Activated naive CD4-positive, alpha-beta T cell treated with anti-CD3 and anti-CD28 coated beads, Interleukin-2, amount 10 ng/mL, durations not matched to agents 7 days and 5 days (primary cell): ENCODE measurements at regions not wholly inside any gene's neighbourhood (a gene's known extent, or its start where the extent isn't known, plus 50 kb on each side); places are given as distances from the start of the nearest gene placed in this dataset.

Source experiments
- CTCF ChIA-PET: fragments of 350-600 bp; sonication (Branson Sonifier 250); formaldehyde crosslinking; loops from one replicate; lab custom pipeline; 2021; ENCODE audit warnings: antibody characterized with exemption; lab: Charles Lee
- DNase-seq: peaks from one replicate; pipeline ENCODE4 v3.0.0-alpha.2; 2020
- H3K27ac Mint-ChIP-seq: one replicate; pipeline ENCODE4 v1.8.0; 2021; ENCODE audit warnings: mild to moderate bottlenecking, moderate library complexity, mixed read lengths
- H3K27me3 Mint-ChIP-seq: one replicate; pipeline ENCODE4 v1.8.0; 2021; ENCODE audit warnings: mild to moderate bottlenecking, mixed read lengths
- H3K36me3 Mint-ChIP-seq: one replicate; pipeline ENCODE4 v1.8.0; 2021; ENCODE audit warnings: mixed read lengths
- H3K4me1 Mint-ChIP-seq: one replicate; pipeline ENCODE4 v1.8.0; 2021; ENCODE audit warnings: mixed read lengths
- H3K4me3 Mint-ChIP-seq: one replicate; pipeline ENCODE4 v1.8.0; 2021; ENCODE audit warnings: mild to moderate bottlenecking, moderate library complexity, mixed read lengths
- H3K9me3 Mint-ChIP-seq: one replicate; pipeline ENCODE4 v1.8.0; 2021; ENCODE audit warnings: mixed read lengths

- Mint-ChIP-seq H3K9me3 (no peaks in the 10 kb centered on the region), H3K27me3 (no peaks in the 10 kb centered on the region), H3K36me3 (no peaks in the 10 kb centered on the region), H3K4me1 (no peaks in the 10 kb centered on the region), H3K27ac (no peak overlapping the region), H3K4me3 (no peak overlapping the region)
- no peak for DNase-seq
- CTCF ChIA-PET = no interaction called here
These were observed 116.2 kb downstream of the NSUN3 start for GRCh38 chr3:94179059-94179458.

- CTCF ChIA-PET = no interaction called here
- H3K36me3 Mint-ChIP-seq = no peaks in the 10 kb centered on the region
- H3K27ac Mint-ChIP-seq = no peak overlapping the region
- no peaks in the 10 kb centered on the region for H3K9me3 Mint-ChIP-seq
- H3K27me3 Mint-ChIP-seq = no peaks in the 10 kb centered on the region
- no peak for DNase-seq
- no peaks in the 10 kb centered on the region for H3K4me1 Mint-ChIP-seq
- no peak overlapping the region for H3K4me3 Mint-ChIP-seq
These were observed 120.7 kb downstream of the NSUN3 start for GRCh38 chr3:94183551-94183950.

- Mint-ChIP-seq H3K4me3 (no peak overlapping the region), H3K36me3 (no peaks in the 10 kb centered on the region), H3K9me3 (no peaks in the 10 kb centered on the region), H3K27ac (no peak overlapping the region), H3K27me3 (no peaks in the 10 kb centered on the region), H3K4me1 (no peaks in the 10 kb centered on the region)
- DNase-seq = no peak
- CTCF ChIA-PET = no interaction called here
These were observed 121.9 kb downstream of the NSUN3 start for GRCh38 chr3:94184781-94185180.

- Mint-ChIP-seq H3K27ac (no peak overlapping the region), H3K4me1 (no peaks in the 10 kb centered on the region), H3K27me3 (no peaks in the 10 kb centered on the region), H3K4me3 (no peak overlapping the region), H3K36me3 (no peaks in the 10 kb centered on the region), H3K9me3 (no peaks in the 10 kb centered on the region)
- no peak for DNase-seq
- CTCF ChIA-PET = no interaction called here
These were observed 122.9 kb downstream of the NSUN3 start for GRCh38 chr3:94185753-94186152.

- no peak overlapping the region for H3K27ac Mint-ChIP-seq
- H3K4me1 Mint-ChIP-seq = no peaks in the 10 kb centered on the region
- no peaks in the 10 kb centered on the region for H3K36me3 Mint-ChIP-seq
- H3K27me3 Mint-ChIP-seq = no peaks in the 10 kb centered on the region
- no peak for DNase-seq
- CTCF ChIA-PET = no interaction called here
- no peaks in the 10 kb centered on the region for H3K9me3 Mint-ChIP-seq
- H3K4me3 Mint-ChIP-seq = no peak overlapping the region
These were observed 124.8 kb downstream of the NSUN3 start for GRCh38 chr3:94187697-94188096.

GRCh38 chr3:94195381-94195780 lies 132.5 kb downstream of the NSUN3 start:
- no peaks in the 10 kb centered on the region for H3K4me1 Mint-ChIP-seq
- CTCF ChIA-PET = interaction anchor here (0.6 kb wide), 1 partner anchor 42 kb away, joined by 4 read pairs; no protein-coding TSS in a partner anchor

GRCh38 chr3:94206291-94206690 lies 143.4 kb downstream of the NSUN3 start:
- H3K9me3 Mint-ChIP-seq = no peaks in the 10 kb centered on the region
- no peak for DNase-seq
- no peak overlapping the region for H3K4me3 Mint-ChIP-seq
- H3K27me3 Mint-ChIP-seq = no peaks in the 10 kb centered on the region
- no peaks in the 10 kb centered on the region for H3K36me3 Mint-ChIP-seq
- H3K27ac Mint-ChIP-seq = no peak overlapping the region
- H3K4me1 Mint-ChIP-seq = no peaks in the 10 kb centered on the region
- CTCF ChIA-PET = no interaction called here

More at GRCh38 chr3:94195381-94195780, 132.5 kb downstream of the NSUN3 start:
- Mint-ChIP-seq H3K4me3 (no peak overlapping the region), H3K27me3 (no peaks in the 10 kb centered on the region), H3K36me3 (no peaks in the 10 kb centered on the region), H3K9me3 (no peaks in the 10 kb centered on the region), H3K27ac (no peak overlapping the region)
- no peak for DNase-seq

- Mint-ChIP-seq H3K36me3 (no peaks in the 10 kb centered on the region), H3K27me3 (no peaks in the 10 kb centered on the region), H3K27ac (no peak overlapping the region), H3K4me1 (no peaks in the 10 kb centered on the region), H3K4me3 (no peak overlapping the region), H3K9me3 (no peaks in the 10 kb centered on the region)
- CTCF ChIA-PET = interaction anchor here (0.5 kb wide), 1 partner anchor 224 kb away, joined by 3 read pairs; no protein-coding TSS in a partner anchor
- no peak for DNase-seq
These were observed 147.4 kb downstream of the NSUN3 start for GRCh38 chr3:94210256-94210655.

- no peaks in the 10 kb centered on the region for H3K36me3 Mint-ChIP-seq
- no peak overlapping the region for H3K4me3 Mint-ChIP-seq
- peaks cover 7% of the 10 kb centered on the region for H3K9me3 Mint-ChIP-seq
- no peak for DNase-seq
- H3K27ac Mint-ChIP-seq = no peak overlapping the region
- CTCF ChIA-PET = no interaction called here
- H3K4me1 Mint-ChIP-seq = no peaks in the 10 kb centered on the region
- no peaks in the 10 kb centered on the region for H3K27me3 Mint-ChIP-seq
These were observed 154.5 kb downstream of the NSUN3 start for GRCh38 chr3:94217406-94217805.

- DNase-seq = no peak
- no peak overlapping the region for H3K4me3 Mint-ChIP-seq
- peaks cover 7% of the 10 kb centered on the region for H3K9me3 Mint-ChIP-seq
- CTCF ChIA-PET = no interaction called here
- no peaks in the 10 kb centered on the region for H3K4me1 Mint-ChIP-seq
- H3K36me3 Mint-ChIP-seq = no peaks in the 10 kb centered on the region
- no peaks in the 10 kb centered on the region for H3K27me3 Mint-ChIP-seq
- H3K27ac Mint-ChIP-seq = no peak overlapping the region
These were observed 157.6 kb downstream of the NSUN3 start for GRCh38 chr3:94220426-94220825.

- no peak for DNase-seq
- CTCF ChIA-PET = interaction anchor here (1.1 kb wide), 1 partner anchor 12 kb away, joined by 3 read pairs; no protein-coding TSS in a partner anchor
- H3K9me3 Mint-ChIP-seq = peaks cover 7% of the 10 kb centered on the region
- no peaks in the 10 kb centered on the region for H3K27me3 Mint-ChIP-seq
- no peaks in the 10 kb centered on the region for H3K36me3 Mint-ChIP-seq
- no peak overlapping the region for H3K4me3 Mint-ChIP-seq
- H3K4me1 Mint-ChIP-seq = no peaks in the 10 kb centered on the region
- no peak overlapping the region for H3K27ac Mint-ChIP-seq
These were observed 159.0 kb downstream of the NSUN3 start for GRCh38 chr3:94221829-94222228.

GRCh38 chr3:94225148-94225865 lies 162.4 kb downstream of the NSUN3 start:
- Mint-ChIP-seq H3K4me3 (no peak overlapping the region), H3K9me3 (peaks cover 7% of the 10 kb centered on the region), H3K36me3 (no peaks in the 10 kb centered on the region), H3K4me1 (no peaks in the 10 kb centered on the region), H3K27ac (no peak overlapping the region), H3K27me3 (no peaks in the 10 kb centered on the region)
- CTCF ChIA-PET = interaction anchor here (0.7 kb wide), 1 partner anchor 174 kb away, joined by 3 read pairs; no protein-coding TSS in a partner anchor
- no peak for DNase-seq

- Mint-ChIP-seq H3K27me3 (no peaks in the 10 kb centered on the region), H3K27ac (no peak overlapping the region), H3K4me3 (no peak overlapping the region), H3K4me1 (no peaks in the 10 kb centered on the region), H3K36me3 (no peaks in the 10 kb centered on the region), H3K9me3 (peaks cover 7% of the 10 kb centered on the region)
- CTCF ChIA-PET = interaction anchor here (0.7 kb wide), 1 partner anchor 174 kb away, joined by 3 read pairs; no protein-coding TSS in a partner anchor
- DNase-seq = no peak
These were observed 163.2 kb downstream of the NSUN3 start for GRCh38 chr3:94226078-94226477.

- no peak for DNase-seq
- Mint-ChIP-seq H3K27me3 (no peaks in the 10 kb centered on the region), H3K4me3 (no peak overlapping the region), H3K9me3 (no peaks in the 10 kb centered on the region), H3K4me1 (no peaks in the 10 kb centered on the region), H3K27ac (no peak overlapping the region), H3K36me3 (no peaks in the 10 kb centered on the region)
- CTCF ChIA-PET = interaction anchor here (1.1 to 1.5 kb wide), 2 partner anchors 11 to 16 kb away, joined by 3 to 5 read pairs; no protein-coding TSS in a partner anchor
These were observed 170.1 kb downstream of the NSUN3 start for GRCh38 chr3:94232921-94233320.

- Mint-ChIP-seq H3K27me3 (no peaks in the 10 kb centered on the region), H3K9me3 (no peaks in the 10 kb centered on the region), H3K27ac (no peak overlapping the region), H3K4me3 (no peak overlapping the region), H3K36me3 (no peaks in the 10 kb centered on the region), H3K4me1 (no peaks in the 10 kb centered on the region)
- CTCF ChIA-PET = interaction anchor here (1.0 to 1.5 kb wide), 5 partner anchors 10 to 227 kb away, joined by 3 to 5 read pairs (median 3); no protein-coding TSS in a partner anchor
- no peak for DNase-seq
These were observed 171.4 kb downstream of the NSUN3 start for GRCh38 chr3:94234177-94234788.
